ENCODE measurements at regions not wholly inside any gene's neighbourhood (a gene's known extent, or its start where the extent isn't known, plus 50 kb on each side); places are given as distances from the start of the nearest gene placed in this dataset.

- Histone ChIP-seq H3K79me2 (ENCODE audit: control insufficient read depth, insufficient read depth, low read length) (no peaks in the 10 kb centered on the region), H3K4me2 (ENCODE audit: extremely low read depth, insufficient read depth, low read length) (no peak overlapping the region), H3K9me3 (ENCODE audit: control insufficient read depth, insufficient read depth, low read depth, low read length) (no peaks in the 10 kb centered on the region), H3K4me1 (ENCODE audit: control insufficient read depth, extremely low read depth, insufficient read depth, low read length) (no peaks in the 10 kb centered on the region), H3K27ac (ENCODE audit: insufficient read depth, low read length) (no peak overlapping the region), H4K20me1 (ENCODE audit: control insufficient read depth, extremely low read depth, insufficient read depth, low read length) (no peaks in the 10 kb centered on the region), H3K4me3 (replicated peaks in 1 of 4; ENCODE audit: control extremely low read depth in 1 of 4, insufficient read depth in 1 of 4, low read depth in 3 of 4, low read length in 4 of 4) (no peak overlapping the region), H3K9ac (ENCODE audit: insufficient read depth, low read length) (no peak overlapping the region), H2AFZ (ENCODE audit: low read length) (no peak overlapping the region), H3K27me3 (ENCODE audit: control insufficient read depth, insufficient read depth, low read length) (no peaks in the 10 kb centered on the region), H3K36me3 (ENCODE audit: control insufficient read depth, insufficient read depth, low read length) (no peaks in the 10 kb centered on the region)
- DNase-seq (ENCODE audit: low read depth in 2 of 2) = no peak
- TF ChIP-seq EZH2 (IDR thresholded peaks at IDR 0.05; ENCODE audit: low read length, missing control alignments) (no peak), CTCF (conservative IDR thresholded peaks at IDR 0.05 in 1 of 2, IDR thresholded peaks at IDR 0.05 in 1 of 2; ENCODE audit: low read depth in 1 of 2, low read length in 2 of 2) (no peak)
Observed at GRCh38 chr7:155983176-155983815, 171.0 kb upstream of the SHH start.

- DNase-seq (ENCODE audit: low read depth in 2 of 2) = no peak
- H2AFZ ChIP-seq (ENCODE audit: low read length) = no peak overlapping the region
- H3K79me2 ChIP-seq (ENCODE audit: control insufficient read depth, insufficient read depth, low read length) = no peaks in the 10 kb centered on the region
- H4K20me1 ChIP-seq (ENCODE audit: control insufficient read depth, extremely low read depth, insufficient read depth, low read length) = no peaks in the 10 kb centered on the region
- no peaks in the 10 kb centered on the region for H3K9me3 ChIP-seq (ENCODE audit: control insufficient read depth, insufficient read depth, low read depth, low read length)
- no peaks in the 10 kb centered on the region for H3K36me3 ChIP-seq (ENCODE audit: control insufficient read depth, insufficient read depth, low read length)
- no peak overlapping the region for H3K9ac ChIP-seq (ENCODE audit: insufficient read depth, low read length)
- H3K4me3 ChIP-seq (replicated peaks in 1 of 4; ENCODE audit: control extremely low read depth in 1 of 4, insufficient read depth in 1 of 4, low read depth in 3 of 4, low read length in 4 of 4) = no peak overlapping the region
- TF ChIP-seq CTCF (conservative IDR thresholded peaks at IDR 0.05 in 1 of 2, IDR thresholded peaks at IDR 0.05 in 1 of 2; ENCODE audit: low read depth in 1 of 2, low read length in 2 of 2) = no peak
- TF ChIP-seq EZH2 (IDR thresholded peaks at IDR 0.05; ENCODE audit: low read length, missing control alignments) = no peak
- H3K27ac ChIP-seq (ENCODE audit: insufficient read depth, low read length) = no peak overlapping the region
- no peak overlapping the region for H3K4me2 ChIP-seq (ENCODE audit: extremely low read depth, insufficient read depth, low read length)
- no peaks in the 10 kb centered on the region for H3K4me1 ChIP-seq (ENCODE audit: control insufficient read depth, extremely low read depth, insufficient read depth, low read length)
- no peaks in the 10 kb centered on the region for H3K27me3 ChIP-seq (ENCODE audit: control insufficient read depth, insufficient read depth, low read length)
Observed at GRCh38 chr7:155981703-155982102, 169.4 kb upstream of the SHH start.

GRCh38 chr7:155980841-155981240, 168.6 kb upstream of the SHH start:
- H3K4me3 ChIP-seq (replicated peaks in 1 of 4; ENCODE audit: control extremely low read depth in 1 of 4, insufficient read depth in 1 of 4, low read depth in 3 of 4, low read length in 4 of 4) = no peak overlapping the region
- H3K36me3 ChIP-seq (ENCODE audit: control insufficient read depth, insufficient read depth, low read length) = no peaks in the 10 kb centered on the region
- H3K27ac ChIP-seq (ENCODE audit: insufficient read depth, low read length) = no peak overlapping the region
- H3K9me3 ChIP-seq (ENCODE audit: control insufficient read depth, insufficient read depth, low read depth, low read length) = no peaks in the 10 kb centered on the region
- no peaks in the 10 kb centered on the region for H3K27me3 ChIP-seq (ENCODE audit: control insufficient read depth, insufficient read depth, low read length)
- no peaks in the 10 kb centered on the region for H3K79me2 ChIP-seq (ENCODE audit: control insufficient read depth, insufficient read depth, low read length)
- H4K20me1 ChIP-seq (ENCODE audit: control insufficient read depth, extremely low read depth, insufficient read depth, low read length) = no peaks in the 10 kb centered on the region
- DNase-seq (ENCODE audit: low read depth in 2 of 2) = no peak
- H3K4me1 ChIP-seq (ENCODE audit: control insufficient read depth, extremely low read depth, insufficient read depth, low read length) = no peaks in the 10 kb centered on the region
- no peak for TF ChIP-seq EZH2 (IDR thresholded peaks at IDR 0.05; ENCODE audit: low read length, missing control alignments)
- no peak for TF ChIP-seq CTCF (conservative IDR thresholded peaks at IDR 0.05 in 1 of 2, IDR thresholded peaks at IDR 0.05 in 1 of 2; ENCODE audit: low read depth in 1 of 2, low read length in 2 of 2)
- H3K9ac ChIP-seq (ENCODE audit: insufficient read depth, low read length) = no peak overlapping the region
- no peak overlapping the region for H3K4me2 ChIP-seq (ENCODE audit: extremely low read depth, insufficient read depth, low read length)
- H2AFZ ChIP-seq (ENCODE audit: low read length) = no peak overlapping the region
